NCI-H510A treated with DMSO at 0.1 percent for 48 hours (cell line): ENCODE measurements at regions not wholly inside any gene's neighbourhood (a gene's known extent, or its start where the extent isn't known, plus 50 kb on each side); places are given as distances from the start of the nearest gene placed in this dataset.

Source experiments
- DNase-seq: peaks from one replicate; lab custom pipeline; 2025; lab: John Stamatoyannopoulos, UW

DNA sequence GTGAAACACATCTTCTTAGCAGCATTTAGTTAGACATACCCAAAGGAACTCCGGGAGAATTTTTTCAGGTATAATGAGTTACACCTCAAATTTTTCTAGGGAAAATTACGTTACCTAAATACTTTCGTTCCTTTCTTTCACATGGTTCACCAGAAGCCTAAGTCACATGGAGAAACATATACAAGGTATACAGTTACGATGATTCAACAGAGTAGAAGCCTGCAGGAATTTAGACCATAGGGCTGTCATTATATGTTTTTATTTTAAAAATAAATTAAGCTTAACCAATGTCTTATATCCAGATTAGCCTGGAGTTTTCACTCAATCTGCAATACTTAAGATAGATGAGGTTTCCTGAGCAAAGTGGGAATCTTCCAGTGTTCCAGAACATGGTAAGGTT, 549.5 kb upstream of the JARID2 start:
- no peak for DNase-seq

GRCh38 chr6:14697427-14697826, 548.4 kb upstream of the JARID2 start:
- DNase-seq, result no peak

DNA sequence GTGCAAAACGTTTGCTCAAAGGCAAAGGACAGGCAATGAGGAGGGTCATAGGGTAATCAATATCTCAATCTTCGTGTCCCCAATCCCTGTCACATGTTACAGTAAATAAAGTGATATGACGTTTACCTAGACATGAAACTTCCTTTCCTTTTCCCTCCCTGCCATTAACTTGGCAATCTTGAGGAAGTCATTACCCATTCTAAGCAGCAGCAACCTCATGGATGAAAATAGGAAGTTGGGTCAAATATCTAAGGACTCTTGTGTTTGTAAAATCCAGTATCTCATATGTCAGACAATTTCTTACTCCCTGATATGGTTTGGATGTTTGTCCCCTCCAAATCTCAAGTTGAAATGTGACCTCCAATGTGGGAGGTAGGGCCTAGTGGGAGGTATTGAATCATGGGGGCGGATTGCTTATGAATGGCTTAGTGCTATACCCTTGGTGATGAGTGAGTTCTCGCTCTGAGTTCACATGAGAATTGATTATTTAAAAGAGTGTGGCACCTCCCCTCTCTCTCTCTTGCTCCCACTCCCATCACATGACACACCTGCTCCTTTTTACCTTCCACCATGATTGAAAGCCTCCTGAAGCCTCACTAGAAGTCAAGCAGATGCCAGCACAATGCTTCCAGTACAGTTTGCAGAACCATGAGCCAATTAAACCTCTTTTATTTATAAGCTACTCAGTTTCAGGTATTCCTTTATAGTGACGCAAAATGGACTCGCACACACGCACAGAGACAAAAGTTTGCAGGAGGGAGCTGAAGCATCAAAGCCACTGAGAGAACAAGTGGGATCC, 545.9 kb upstream of the JARID2 start:
- DNase-seq, result no peak

DNA sequence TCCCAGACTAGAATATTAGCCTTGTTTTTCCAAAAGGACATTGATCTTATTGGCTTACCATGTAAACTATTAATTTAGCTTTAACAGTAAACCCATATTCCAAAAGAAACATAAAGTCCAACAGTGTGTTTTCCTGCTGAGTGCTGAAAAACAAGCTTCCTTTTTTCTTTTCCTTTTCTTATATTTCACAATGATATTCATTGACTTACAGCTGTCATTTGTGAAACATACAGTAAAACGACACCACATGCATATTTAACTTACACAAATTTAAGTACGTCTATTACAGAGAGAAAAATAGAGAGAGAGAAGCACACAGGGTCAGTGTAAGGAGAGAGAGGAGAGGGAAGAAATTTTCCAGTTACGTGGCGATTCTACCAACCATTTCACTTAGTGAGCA, 543.9 kb upstream of the JARID2 start:
- no peak for DNase-seq

- DNase-seq, result no peak
Measured at GRCh38 chr6:14702678-14703077, 543.2 kb upstream of the JARID2 start.

DNA sequence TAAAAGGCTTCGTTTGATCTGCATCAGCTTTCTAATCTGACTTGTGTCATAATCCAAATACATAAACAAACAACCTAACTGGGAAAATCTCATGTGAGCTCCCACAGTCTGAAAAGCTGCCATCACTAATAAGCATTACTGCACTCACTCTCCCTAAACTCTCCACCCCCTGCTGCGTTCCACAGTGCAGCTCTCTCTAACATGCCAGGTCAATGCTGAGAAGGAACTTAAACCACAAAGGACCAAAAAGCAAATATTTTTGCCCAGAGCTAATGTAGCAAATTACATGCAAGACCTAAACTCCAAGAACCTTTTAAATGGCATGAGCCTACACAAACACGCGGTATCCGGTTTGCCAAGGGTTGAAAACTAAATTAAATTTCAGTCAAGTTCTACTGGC, 542.3 kb upstream of the JARID2 start:
- no peak for DNase-seq

DNA sequence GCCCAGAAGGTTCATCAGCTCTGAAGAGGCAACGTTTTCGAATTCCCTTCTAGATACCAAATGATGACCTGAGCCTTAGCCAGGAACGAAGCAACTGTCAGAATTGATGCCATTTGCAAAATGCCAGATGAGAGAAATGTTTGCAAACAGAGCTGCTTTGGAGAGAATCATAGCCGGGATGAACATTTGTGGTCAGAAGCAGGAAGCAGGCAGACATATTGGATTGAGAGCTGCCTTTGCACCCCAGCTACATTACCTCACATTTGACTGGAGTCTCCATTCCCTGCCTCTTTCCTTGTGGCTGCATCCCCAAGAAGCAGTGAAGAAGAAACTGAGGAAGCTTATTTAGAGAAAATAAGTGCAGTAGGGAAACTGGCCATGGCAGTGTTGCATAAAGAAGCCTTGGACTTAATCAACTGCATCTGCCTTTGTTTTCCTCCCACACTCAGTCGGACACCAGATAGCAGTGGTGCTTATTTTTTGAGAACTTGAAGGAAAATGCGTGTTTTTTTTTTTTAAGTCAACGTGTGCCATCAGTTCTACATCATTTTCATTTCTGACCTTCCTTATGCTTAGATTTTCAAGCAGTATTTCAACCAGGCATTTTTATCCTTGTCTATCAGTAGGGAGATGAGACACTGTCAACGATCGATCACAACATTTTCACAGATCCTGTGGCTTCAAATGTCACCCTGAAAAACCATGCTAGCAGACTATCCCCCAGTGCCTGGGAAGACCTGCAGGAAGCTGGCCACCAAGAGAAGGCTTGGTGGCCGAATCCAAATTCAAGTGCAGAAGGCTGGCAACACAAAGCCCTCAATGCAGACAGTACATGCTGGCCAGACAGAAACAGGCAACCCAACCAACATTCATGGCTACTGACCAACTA, 541.2 kb upstream of the JARID2 start:
- DNase-seq, result no peak

DNA sequence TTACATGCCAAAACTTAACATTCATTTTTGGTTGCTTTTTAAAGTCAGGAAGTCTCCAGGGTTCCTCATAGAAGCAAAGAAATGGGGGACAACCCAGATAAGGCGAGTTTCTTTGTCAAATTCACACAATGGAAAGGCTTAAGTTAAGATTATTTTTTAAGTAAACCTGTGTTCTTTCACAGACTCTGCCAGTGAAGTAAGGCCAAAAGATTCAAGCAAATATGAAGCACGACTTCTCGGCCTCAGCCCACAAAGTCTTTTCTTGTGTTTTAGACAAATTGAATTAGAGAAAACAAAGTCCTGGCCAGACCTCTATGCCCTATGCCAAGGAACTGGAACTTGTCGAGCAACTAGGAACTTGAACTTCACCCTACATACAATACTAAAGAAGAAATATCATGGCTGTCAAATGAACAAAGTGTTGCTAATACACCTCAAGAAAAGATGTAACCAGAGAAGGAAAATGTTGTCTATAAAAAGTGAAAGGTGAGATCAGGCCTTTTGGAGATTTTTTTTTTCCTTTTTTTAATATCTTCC, 540.0 kb upstream of the JARID2 start:
- no peak for DNase-seq

DNA sequence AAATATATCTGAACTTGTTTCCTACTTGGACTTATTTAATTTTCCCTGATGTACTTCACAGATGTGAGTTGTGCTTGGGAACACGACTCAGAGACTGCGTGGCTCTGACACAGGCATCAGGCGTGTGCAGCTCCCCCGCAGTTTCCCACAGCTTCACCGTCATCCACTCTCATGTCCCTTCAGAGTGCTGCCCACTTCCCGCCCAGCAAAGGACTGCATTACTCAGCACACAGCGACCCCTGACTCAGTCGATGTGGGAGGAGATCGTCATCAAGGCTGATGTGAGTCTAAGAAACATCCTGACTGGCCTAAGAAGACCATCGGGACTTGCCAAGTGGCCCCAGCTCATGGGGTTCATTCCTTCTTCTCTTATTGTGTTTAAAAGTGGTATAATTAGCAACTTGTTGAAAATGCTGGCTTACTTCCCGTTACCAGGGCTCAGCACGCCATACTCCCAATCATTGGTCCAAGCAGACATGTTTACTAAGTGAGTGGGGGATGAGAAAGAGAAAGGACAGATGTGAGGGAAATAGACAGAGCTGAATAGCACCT, 539.4 kb upstream of the JARID2 start:
- DNase-seq, result no peak

DNA sequence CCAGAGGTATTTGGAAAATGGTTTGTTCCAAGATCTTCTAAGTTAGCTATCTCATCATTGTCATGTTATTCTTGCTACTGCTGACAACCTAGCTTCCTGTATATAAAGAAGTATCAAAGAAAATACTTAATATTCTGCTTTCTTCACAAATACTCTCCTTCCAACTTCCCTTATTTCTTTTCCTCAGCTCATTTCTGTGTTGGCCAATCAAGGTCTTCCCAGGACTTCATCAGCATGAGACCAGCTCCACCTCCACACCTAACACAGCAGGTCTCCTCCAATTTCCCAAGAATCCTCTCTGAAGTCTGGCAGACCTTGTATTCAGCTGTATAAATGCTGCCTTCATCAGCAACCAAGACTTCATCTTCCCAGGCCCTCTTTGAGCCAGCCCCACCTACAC, 538.6 kb upstream of the JARID2 start:
- no peak for DNase-seq

- DNase-seq, result no peak
Measured at GRCh38 chr6:14707971-14708465, 537.9 kb upstream of the JARID2 start.

DNA sequence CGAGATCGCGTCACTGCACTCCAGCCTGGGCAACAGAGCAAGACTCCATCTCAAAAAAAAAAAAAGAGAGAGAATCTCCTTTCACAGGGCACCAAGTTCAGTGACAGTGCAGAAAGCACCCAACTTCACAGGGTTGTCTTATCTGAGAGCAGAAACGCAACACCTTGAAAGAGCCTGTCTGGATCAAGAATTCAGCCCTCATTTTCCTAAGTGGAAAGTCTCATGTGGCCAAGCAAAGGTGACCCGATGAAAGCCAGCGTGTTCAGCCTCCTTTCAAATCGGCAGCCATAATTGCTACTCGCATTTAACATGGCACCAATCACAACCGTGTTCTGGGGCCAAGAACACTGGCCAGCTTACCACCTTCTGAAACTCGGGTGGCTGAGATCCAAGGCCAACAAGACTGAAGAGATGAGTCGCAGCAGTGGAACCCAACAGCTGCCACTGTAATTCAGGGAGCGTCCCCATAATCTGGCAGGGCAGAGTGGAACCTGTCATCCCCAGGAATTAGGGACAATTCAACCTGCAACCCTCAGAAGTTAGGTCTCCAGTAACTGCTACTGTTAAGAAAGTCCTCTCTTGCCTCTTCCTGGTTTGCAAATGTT, 536.7 kb upstream of the JARID2 start:
- DNase-seq, result no peak

GRCh38 chr6:14709900-14710299, 536.0 kb upstream of the JARID2 start:
- DNase-seq, result no peak

DNA sequence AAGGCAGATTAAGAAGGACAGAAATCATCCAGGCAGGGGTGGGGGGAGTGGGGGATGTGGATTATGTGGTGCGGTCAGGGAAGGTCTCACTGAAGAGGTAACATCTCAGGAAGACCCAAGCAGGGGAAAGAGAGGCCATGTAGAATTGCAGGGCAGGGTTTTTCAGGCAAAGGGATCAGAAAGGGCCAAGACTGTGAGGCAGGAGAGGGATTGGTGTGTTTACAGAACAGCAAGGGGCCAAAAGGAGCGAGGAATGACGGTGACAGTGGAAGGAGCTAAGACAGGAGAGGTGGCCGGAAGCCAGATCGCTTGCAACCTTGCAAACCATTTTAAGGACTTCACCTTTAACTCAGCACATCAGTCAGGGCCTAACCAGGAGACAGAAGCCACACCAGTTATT, 535.4 kb upstream of the JARID2 start:
- no peak for DNase-seq

DNA sequence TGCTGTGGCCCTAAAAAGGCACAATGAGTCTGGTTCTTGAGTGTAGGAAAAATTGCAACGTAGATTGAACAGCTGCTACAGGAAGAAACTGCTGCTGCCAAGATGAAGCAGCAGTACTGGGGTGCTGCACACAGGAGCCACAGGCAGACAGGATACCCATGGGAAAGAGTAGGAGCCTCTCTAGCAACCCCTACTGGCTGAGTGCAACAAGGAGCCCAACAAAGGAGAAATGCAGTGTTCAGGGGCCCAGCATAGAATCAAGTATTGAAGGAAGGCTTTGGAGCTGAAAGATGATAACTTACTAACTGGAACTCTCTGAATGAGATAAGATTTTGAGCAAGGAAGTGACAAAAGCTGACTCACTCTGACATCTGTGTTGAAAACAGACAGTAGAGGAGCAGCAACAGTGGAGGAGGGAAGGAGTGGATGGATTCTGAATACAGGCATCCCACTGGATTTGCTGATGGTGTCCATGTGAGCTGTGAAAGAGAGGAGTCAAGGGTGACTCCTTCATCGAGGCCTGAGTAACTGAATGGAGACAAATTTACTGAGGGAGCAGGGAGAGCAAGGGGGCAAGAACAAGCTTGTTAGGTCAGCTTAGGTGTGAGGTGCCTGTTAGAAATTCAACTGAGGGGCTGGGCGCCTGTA, 534.7 kb upstream of the JARID2 start:
- DNase-seq, result peak; percentile 20

DNA sequence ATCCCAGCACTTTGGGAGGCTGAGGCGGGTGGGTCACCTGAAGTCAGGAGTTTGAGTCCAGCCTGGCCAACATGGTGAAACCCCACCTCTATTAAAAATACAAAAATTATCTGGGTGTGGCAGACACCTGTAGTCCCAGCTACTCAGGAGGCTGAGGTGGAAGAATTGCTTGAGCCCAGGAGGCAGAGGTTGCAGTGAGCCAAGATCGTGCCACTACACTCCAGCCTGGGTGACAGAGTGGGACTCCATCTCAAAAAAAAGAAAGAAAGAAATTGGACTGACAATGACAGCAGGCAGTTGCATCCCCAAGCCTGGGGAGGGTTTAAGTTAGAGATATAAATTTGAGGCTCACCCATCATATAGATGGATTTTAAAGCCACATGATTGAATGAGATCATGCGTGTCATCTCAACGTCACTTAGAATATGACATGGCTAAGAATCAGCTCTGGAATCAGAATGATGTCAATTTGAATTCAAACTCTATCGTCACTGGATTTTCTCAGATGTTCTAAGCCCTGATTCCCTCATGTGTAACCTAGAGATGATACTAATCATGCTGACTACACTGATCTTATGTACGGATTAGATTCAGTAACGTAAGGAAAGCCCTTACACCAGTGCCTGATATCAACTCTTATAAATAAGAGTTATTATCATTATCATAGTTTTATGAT, 534.0 kb upstream of the JARID2 start:
- no peak for DNase-seq

- DNase-seq, result no peak
Measured at GRCh38 chr6:14713008-14713960, 532.6 kb upstream of the JARID2 start.

DNA sequence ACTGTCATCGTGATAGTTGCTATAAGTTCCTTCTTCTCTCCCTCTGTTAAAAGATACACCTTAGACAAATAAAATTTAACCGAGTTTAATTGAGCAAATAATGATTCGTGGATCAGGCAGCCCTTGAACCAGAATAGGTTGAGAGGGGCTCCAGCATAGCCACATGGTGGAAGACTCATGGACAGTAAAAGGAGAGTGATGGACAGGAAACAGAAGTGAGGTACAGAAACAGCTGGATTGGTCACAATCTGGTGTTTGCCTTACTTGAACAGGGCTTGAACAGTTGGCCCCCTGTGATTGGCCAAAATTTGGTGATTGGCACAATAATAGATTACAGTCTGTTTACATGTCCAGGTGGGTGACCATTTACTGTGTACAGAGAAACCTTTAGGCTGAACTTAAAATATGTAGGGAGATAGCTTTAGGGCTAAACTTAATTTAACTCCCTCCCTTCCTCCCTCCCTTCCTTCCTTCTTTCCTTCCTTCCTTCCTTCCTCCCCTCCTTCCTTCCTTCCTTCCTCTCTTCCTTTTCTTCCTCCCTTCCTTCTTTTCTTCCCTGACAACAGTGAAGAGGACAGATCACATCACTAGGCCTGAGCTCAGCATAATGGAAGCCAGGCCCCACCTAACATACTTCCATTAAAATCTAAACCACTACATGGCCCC, 531.8 kb upstream of the JARID2 start:
- DNase-seq, result no peak

DNA sequence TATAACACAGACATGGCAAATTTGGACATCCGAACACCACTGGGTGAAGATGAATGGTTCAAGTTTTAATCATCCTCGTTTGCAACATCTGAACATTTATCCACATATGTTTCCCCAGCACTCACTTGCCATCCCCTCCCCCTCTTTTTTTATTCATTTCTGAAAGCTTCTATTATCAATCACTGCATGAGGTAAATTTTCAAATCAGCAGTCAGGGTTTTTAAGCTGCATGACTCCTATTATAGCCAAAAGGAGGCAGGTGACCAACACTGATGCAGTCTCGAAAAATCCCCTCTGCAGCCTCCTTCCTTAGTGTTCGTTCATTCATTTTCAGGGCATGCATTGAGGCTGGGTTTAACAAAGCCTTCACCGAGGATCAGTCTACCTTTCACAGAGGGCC, 530.8 kb upstream of the JARID2 start:
- DNase-seq, result no peak
